ENCODE measurements at regions not wholly inside any gene's neighbourhood (a gene's known extent, or its start where the extent isn't known, plus 50 kb on each side); places are given as distances from the start of the nearest gene placed in this dataset.
"Not testable (repeated sequence)": the region's sequence is repeated elsewhere in the genome, so short reads cannot be mapped to it uniquely, and the experiment has no call there.

GRCh38 chr4:149202117-149202516 is 613.5 kb downstream of the IQCM start:
- DNase-seq: no peak

GRCh38 chr4:149199594-149199993 is 616.0 kb downstream of the IQCM start:
- no peak for DNase-seq

- DNase-seq: no peak
Measured at GRCh38 chr4:149194061-149194460, 621.6 kb downstream of the IQCM start.

GRCh38 chr4:149187726-149188125 is 627.9 kb downstream of the IQCM start:
- no peak for DNase-seq

- DNase-seq: no peak
Measured at GRCh38 chr4:149183638-149184037, 632.0 kb downstream of the IQCM start.

GRCh38 chr4:149181459-149181858 is 634.2 kb downstream of the IQCM start:
- DNase-seq: not testable (repeated sequence)

- no peak for DNase-seq
Measured at GRCh38 chr4:149176039-149176438, 639.6 kb downstream of the IQCM start.

GRCh38 chr4:149175549-149175948 is 640.1 kb downstream of the IQCM start:
- DNase-seq: no peak

- no peak for DNase-seq
Measured at GRCh38 chr4:149173241-149174013, 642.2 kb downstream of the IQCM start.

GRCh38 chr4:149168645-149169044 is 647.0 kb downstream of the IQCM start:
- DNase-seq: no peak

GRCh38 chr4:149166876-149167275 is 648.8 kb downstream of the IQCM start:
- no peak for DNase-seq

- DNase-seq: no peak
Measured at GRCh38 chr4:149166365-149166764, 649.3 kb downstream of the IQCM start.

GRCh38 chr4:149164282-149164681 is 651.4 kb downstream of the IQCM start:
- no peak for DNase-seq

- DNase-seq: no peak
Measured at GRCh38 chr4:149161247-149161646, 654.4 kb downstream of the IQCM start.

- no peak for DNase-seq
Measured at GRCh38 chr4:149160370-149160769, 655.3 kb downstream of the IQCM start.

- no peak for DNase-seq
Measured at GRCh38 chr4:149158817-149159216, 656.8 kb downstream of the IQCM start.

- no peak for DNase-seq
Measured at GRCh38 chr4:149145803-149146202, 669.8 kb downstream of the IQCM start.

- DNase-seq: no peak
Measured at GRCh38 chr4:149144060-149144459, 671.6 kb downstream of the IQCM start.

- DNase-seq: no peak
Measured at GRCh38 chr4:149141391-149141790, 674.3 kb downstream of the IQCM start.

GRCh38 chr4:149140841-149141240 is 674.8 kb downstream of the IQCM start:
- DNase-seq: no peak

GRCh38 chr4:149136951-149137620 is 678.6 kb downstream of the IQCM start:
- DNase-seq: no peak

GRCh38 chr4:149135062-149135461 is 680.6 kb downstream of the IQCM start:
- no peak for DNase-seq

GRCh38 chr4:149121023-149121404 is 678.8 kb upstream of the NR3C2 start:
- DNase-seq: no peak

- no peak for DNase-seq
Measured at GRCh38 chr4:149120331-149121022, 678.3 kb upstream of the NR3C2 start.
